ENCODE measurements at regions not wholly inside any gene's neighbourhood (a gene's known extent, or its start where the extent isn't known, plus 50 kb on each side); places are given as distances from the start of the nearest gene placed in this dataset.
A peak's percentile ranks its signal among the peaks of the same experiment; 100 is the strongest.

DNA sequence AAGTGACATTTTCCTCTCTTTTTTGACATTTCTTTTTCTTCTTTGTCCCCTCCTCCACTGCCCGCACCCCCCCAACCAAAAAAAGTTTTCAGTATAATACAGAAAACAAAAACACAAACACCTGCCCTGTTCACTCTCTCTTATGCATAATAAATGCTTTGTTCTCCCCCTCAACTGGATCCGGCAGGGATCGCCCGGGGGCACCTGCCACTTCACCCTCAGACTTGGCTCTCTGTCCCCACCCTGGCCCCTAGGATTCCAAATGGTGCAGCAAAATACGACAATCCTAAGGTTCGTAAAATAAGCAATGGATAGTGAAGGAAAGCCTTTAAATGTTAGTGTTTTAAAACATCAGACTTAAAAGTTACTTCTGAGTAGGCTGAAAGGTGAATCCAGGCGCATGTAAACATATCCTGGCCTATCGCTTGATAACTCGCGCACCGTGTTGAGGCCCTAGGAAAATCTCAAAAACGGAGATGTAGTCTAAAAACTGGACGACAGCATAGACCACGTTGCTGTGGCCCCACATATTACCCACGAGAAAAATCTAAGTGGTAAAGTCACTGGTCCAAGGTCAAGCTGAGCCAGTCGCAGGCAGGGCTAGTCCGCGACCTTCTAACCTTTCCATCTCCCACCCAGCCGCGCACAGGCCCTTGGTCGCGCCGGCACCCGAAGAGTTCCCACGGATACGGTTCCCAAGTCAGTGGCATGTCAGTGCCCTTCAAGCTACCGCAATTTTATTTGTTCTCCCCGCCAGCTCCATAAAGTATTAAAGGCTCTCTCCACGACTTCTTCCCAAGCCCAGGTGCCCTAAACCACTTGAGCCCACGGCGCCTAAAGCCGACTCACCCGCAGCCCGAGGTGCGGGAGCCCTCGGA is 130.8 kb downstream of the OGFRL1 start:
- Histone ChIP-seq H3K9ac (ENCODE audit: extremely low read depth, low read length, poor library complexity, severe bottlenecking) (peak overlapping the region; percentile 43), H3K4me1 (ENCODE audit: control insufficient read depth, insufficient read depth, low read length) (peaks cover 3% of the 10 kb centered on the region), H3K9me3 (ENCODE audit: control insufficient read depth, low read length) (no peaks in the 10 kb centered on the region), H3K36me3 (ENCODE audit: control insufficient read depth, insufficient read depth, low read length) (no peaks in the 10 kb centered on the region), H3K27ac (ENCODE audit: low read depth, low read length) (peak overlapping the region; percentile 95), H3K4me3 (ENCODE audit: low read length) (peak overlapping the region; percentile 84), H3K27me3 (ENCODE audit: control insufficient read depth, insufficient read depth, low read length, poor library complexity, severe bottlenecking) (peaks cover 33% of the 10 kb centered on the region)
- Mint-ChIP-seq H3K4me1 (peaks cover 6% of the 10 kb centered on the region), H3K4me3 (peak overlapping the region; percentile 78), H3K27me3 (ENCODE audit: insufficient read depth) (peaks cover 25% of the 10 kb centered on the region), H3K27ac (no peak overlapping the region), H3K9me3 (no peaks in the 10 kb centered on the region), H3K36me3 (ENCODE audit: low read depth) (no peaks in the 10 kb centered on the region)
- WGBS, 2 experiments (ENCODE audit: insufficient coverage in 1 of 2, insufficient read length in 1 of 2), result 25 to 34% methylated on average over 15 to 36 of the region's 36 CpGs
- DNase-seq, result peak; percentile 56
- TF ChIP-seq, protein P1, sequence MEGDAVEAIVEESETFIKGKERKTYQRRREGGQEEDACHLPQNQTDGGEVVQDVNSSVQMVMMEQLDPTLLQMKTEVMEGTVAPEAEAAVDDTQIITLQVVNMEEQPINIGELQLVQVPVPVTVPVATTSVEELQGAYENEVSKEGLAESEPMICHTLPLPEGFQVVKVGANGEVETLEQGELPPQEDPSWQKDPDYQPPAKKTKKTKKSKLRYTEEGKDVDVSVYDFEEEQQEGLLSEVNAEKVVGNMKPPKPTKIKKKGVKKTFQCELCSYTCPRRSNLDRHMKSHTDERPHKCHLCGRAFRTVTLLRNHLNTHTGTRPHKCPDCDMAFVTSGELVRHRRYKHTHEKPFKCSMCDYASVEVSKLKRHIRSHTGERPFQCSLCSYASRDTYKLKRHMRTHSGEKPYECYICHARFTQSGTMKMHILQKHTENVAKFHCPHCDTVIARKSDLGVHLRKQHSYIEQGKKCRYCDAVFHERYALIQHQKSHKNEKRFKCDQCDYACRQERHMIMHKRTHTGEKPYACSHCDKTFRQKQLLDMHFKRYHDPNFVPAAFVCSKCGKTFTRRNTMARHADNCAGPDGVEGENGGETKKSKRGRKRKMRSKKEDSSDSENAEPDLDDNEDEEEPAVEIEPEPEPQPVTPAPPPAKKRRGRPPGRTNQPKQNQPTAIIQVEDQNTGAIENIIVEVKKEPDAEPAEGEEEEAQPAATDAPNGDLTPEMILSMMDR (conservative IDR thresholded peaks at IDR 0.05), result no peak

DNA sequence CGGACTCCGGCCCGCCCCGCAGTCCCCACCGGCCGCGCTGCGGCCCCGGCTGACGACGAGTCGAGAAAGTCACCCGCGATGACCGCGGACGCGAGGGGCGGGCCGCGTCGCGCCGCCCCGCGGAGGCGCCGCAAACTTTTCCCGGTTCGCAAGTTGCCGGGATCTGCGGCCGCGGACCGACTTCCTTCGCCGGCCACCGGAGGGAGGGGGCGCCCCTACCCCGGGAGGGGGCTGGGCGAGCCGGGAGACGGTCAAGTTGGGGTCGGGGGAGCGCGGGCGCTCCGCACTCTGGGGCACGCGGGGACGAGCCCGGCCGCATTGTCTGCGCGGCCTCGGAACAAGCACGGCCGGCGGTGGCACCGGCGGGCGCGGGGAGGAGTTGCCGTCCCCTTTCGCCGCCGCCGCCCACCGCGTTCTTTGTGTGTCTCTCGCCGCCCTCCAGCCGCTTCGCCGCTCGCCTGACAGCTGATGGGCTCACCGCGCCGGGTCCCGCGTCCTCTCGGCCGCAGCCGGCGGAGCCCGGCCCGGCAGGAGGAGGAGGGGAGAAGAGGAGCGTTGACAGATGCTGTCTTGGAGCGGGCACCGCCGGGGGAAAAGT is 131.6 kb downstream of the OGFRL1 start:
- WGBS, 2 experiments (ENCODE audit: insufficient coverage in 1 of 2, insufficient read length in 1 of 2), result 0 to 1% methylated on average over 20 to 91 of the region's 91 CpGs
- Mint-ChIP-seq H3K36me3 (ENCODE audit: low read depth) (no peaks in the 10 kb centered on the region), H3K27ac (no peak overlapping the region), H3K4me3 (peak overlapping the region; percentile 78), H3K9me3 (no peaks in the 10 kb centered on the region), H3K27me3 (ENCODE audit: insufficient read depth) (peaks cover 25% of the 10 kb centered on the region), H3K4me1 (peaks cover 6% of the 10 kb centered on the region)
- peak overlapping the region; percentile 43 for H3K9ac ChIP-seq (ENCODE audit: extremely low read depth, low read length, poor library complexity, severe bottlenecking)
- peak overlapping the region; percentile 95 for H3K27ac ChIP-seq (ENCODE audit: low read depth, low read length)
- peaks cover 33% of the 10 kb centered on the region for H3K27me3 ChIP-seq (ENCODE audit: control insufficient read depth, insufficient read depth, low read length, poor library complexity, severe bottlenecking)
- TF ChIP-seq, protein P1 (conservative IDR thresholded peaks at IDR 0.05), result peak; percentile 46
- no peaks in the 10 kb centered on the region for H3K36me3 ChIP-seq (ENCODE audit: control insufficient read depth, insufficient read depth, low read length)
- peaks cover 3% of the 10 kb centered on the region for H3K4me1 ChIP-seq (ENCODE audit: control insufficient read depth, insufficient read depth, low read length)
- no peaks in the 10 kb centered on the region for H3K9me3 ChIP-seq (ENCODE audit: control insufficient read depth, low read length)
- H3K4me3 ChIP-seq (ENCODE audit: low read length), result peak overlapping the region; percentile 84
- no peak for DNase-seq

DNA sequence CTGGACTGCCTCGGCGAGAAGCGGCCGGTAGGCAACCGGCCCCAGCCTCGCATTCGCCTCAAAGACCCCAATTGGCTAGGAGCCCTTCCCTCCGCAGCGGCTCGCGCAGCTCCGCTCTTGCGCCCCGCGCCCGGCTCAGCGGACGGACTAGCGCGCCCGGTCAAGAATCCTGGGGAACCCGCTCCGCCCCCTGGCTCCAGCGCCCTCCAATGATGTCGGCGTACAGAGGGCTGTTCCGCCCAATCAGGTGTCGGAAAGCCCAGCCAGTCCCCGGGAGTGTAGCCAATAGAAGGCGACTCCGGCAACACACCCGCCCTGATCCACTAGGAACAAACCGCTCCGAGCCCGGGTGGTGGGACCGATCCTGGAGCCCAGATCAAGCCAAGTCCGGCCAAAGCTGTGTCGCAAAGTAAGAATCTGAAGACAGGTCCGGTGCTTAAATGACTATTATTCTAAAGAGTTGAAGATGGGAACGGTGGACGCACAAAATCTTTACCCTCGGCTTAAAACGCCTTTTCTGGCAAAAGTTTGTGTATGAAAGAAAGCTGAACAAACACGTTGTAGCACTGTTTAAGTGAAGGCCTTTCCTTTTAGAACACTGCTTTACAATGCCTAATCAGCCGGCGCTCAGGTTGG is 132.2 kb downstream of the OGFRL1 start:
- peak overlapping the region; percentile 78 for H3K4me3 Mint-ChIP-seq
- H3K4me1 Mint-ChIP-seq, result peaks cover 6% of the 10 kb centered on the region
- no peaks in the 10 kb centered on the region for H3K36me3 Mint-ChIP-seq (ENCODE audit: low read depth)
- peak overlapping the region; percentile 95 for H3K27ac ChIP-seq (ENCODE audit: low read depth, low read length)
- H3K9me3 ChIP-seq (ENCODE audit: control insufficient read depth, low read length), result no peaks in the 10 kb centered on the region
- H3K9ac ChIP-seq (ENCODE audit: extremely low read depth, low read length, poor library complexity, severe bottlenecking), result peak overlapping the region; percentile 43
- H3K4me1 ChIP-seq (ENCODE audit: control insufficient read depth, insufficient read depth, low read length), result peaks cover 3% of the 10 kb centered on the region
- peaks cover 33% of the 10 kb centered on the region for H3K27me3 ChIP-seq (ENCODE audit: control insufficient read depth, insufficient read depth, low read length, poor library complexity, severe bottlenecking)
- WGBS, 2 experiments (ENCODE audit: insufficient coverage in 1 of 2, insufficient read length in 1 of 2), result 17 to 43% methylated on average over 20 to 46 of the region's 46 CpGs
- peak overlapping the region; percentile 80 for H3K27ac Mint-ChIP-seq
- H3K27me3 Mint-ChIP-seq (ENCODE audit: insufficient read depth), result peaks cover 25% of the 10 kb centered on the region
- peak overlapping the region; percentile 84 for H3K4me3 ChIP-seq (ENCODE audit: low read length)
- TF ChIP-seq, protein P1 (conservative IDR thresholded peaks at IDR 0.05), result no peak
- DNase-seq, result peak; percentile 98
- H3K9me3 Mint-ChIP-seq, result no peaks in the 10 kb centered on the region
- no peaks in the 10 kb centered on the region for H3K36me3 ChIP-seq (ENCODE audit: control insufficient read depth, insufficient read depth, low read length)
